HEK293 (cell line): ENCODE measurements at regions not wholly inside any gene's neighbourhood (a gene's known extent, or its start where the extent isn't known, plus 50 kb on each side); places are given as distances from the start of the nearest gene placed in this dataset.

Source experiments
- KLF8 ChIP-seq: fragments of 450-650 bp; formaldehyde crosslinking; IDR thresholded peaks from 2 replicates; pipeline ENCODE4 v1.5.1; 2016; ENCODE audit warnings: missing biosample characterization, missing genetic modification characterization
- MZF1 ChIP-seq: fragments of 450-650 bp; formaldehyde crosslinking; IDR thresholded peaks from 2 replicates; pipeline ENCODE4 v1.5.1; 2017; ENCODE audit warnings: missing biosample characterization, missing genetic modification characterization, borderline replicate concordance
- TCF7L2 ChIP-seq: IDR thresholded peaks from 2 replicates; pipeline ENCODE4 v1.6.1; 2011; ENCODE audit warnings: low read depth, mild to moderate bottlenecking, inconsistent platforms, low read length, moderate library complexity, borderline replicate concordance
- ZNF138 ChIP-seq: fragments of 450-650 bp; formaldehyde crosslinking; IDR thresholded peaks from 2 replicates; pipeline ENCODE4 v1.5.1; 2016; ENCODE audit warnings: missing biosample characterization, missing genetic modification characterization, borderline replicate concordance
- ZNF23 ChIP-seq: fragments of 450-650 bp; formaldehyde crosslinking; IDR thresholded peaks from 2 replicates; pipeline ENCODE4 v1.5.1; 2016; ENCODE audit warnings: missing biosample characterization, missing genetic modification characterization, borderline replicate concordance
- ZNF501 ChIP-seq: fragments of 450-650 bp; formaldehyde crosslinking; IDR thresholded peaks from 2 replicates; pipeline ENCODE4 v1.5.1; 2016; ENCODE audit warnings: missing biosample characterization, missing genetic modification characterization
- ZNF776 ChIP-seq: fragments of 450-650 bp; formaldehyde crosslinking; IDR thresholded peaks from 2 replicates; pipeline ENCODE4 v1.5.0; 2017; ENCODE audit warnings: missing biosample characterization, missing genetic modification characterization, borderline replicate concordance
- ZNF792 ChIP-seq: fragments of 450-650 bp; formaldehyde crosslinking; IDR thresholded peaks from 2 replicates; pipeline ENCODE4 v1.5.1; 2016; ENCODE audit warnings: missing biosample characterization, missing genetic modification characterization
- TF ChIP-seq, protein P1 (sequence below): fragments of 450-650 bp; formaldehyde crosslinking; IDR thresholded peaks from 2 replicates; pipeline ENCODE4 v1.5.1; 2016; ENCODE audit warnings: missing biosample characterization, missing genetic modification characterization
- TF ChIP-seq, protein P2 (sequence below): fragments of 450-650 bp; formaldehyde crosslinking; conservative IDR thresholded peaks from 2 replicates; pipeline ENCODE4 v1.5.1; 2016; ENCODE audit warnings: low read depth, missing biosample characterization, missing genetic modification characterization
- TF ChIP-seq, protein P3 (sequence below): fragments of 450-650 bp; formaldehyde crosslinking; optimal IDR thresholded peaks from 2 replicates; pipeline ENCODE3; 2016; ENCODE audit warnings: missing biosample characterization, mild to moderate bottlenecking, missing genetic modification characterization

DNA sequence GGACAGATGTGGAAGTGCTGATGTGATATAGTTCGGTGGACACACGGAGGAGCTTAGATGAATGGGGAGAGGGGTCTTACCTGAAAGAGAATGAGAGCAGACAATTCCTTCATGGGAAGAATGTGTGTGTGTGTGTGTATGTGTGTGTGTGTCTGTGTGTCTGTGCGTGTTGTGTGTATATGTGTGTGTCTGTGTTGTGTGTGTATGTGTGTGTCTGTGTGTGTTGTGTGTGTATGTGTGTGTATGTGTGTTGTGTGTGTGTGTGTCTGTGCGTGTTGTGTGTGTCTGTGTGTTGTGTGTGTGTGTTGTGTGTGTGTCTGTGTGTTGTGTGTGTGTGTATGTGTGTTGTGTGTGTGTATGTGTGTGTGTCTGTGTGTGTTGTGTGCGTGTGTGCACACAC, 104.2 kb downstream of the FAM204A start:
- TF ChIP-seq, protein P1, sequence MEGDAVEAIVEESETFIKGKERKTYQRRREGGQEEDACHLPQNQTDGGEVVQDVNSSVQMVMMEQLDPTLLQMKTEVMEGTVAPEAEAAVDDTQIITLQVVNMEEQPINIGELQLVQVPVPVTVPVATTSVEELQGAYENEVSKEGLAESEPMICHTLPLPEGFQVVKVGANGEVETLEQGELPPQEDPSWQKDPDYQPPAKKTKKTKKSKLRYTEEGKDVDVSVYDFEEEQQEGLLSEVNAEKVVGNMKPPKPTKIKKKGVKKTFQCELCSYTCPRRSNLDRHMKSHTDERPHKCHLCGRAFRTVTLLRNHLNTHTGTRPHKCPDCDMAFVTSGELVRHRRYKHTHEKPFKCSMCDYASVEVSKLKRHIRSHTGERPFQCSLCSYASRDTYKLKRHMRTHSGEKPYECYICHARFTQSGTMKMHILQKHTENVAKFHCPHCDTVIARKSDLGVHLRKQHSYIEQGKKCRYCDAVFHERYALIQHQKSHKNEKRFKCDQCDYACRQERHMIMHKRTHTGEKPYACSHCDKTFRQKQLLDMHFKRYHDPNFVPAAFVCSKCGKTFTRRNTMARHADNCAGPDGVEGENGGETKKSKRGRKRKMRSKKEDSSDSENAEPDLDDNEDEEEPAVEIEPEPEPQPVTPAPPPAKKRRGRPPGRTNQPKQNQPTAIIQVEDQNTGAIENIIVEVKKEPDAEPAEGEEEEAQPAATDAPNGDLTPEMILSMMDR (tag by site-specific recombination), result no peak
- TF ChIP-seq, protein P2, sequence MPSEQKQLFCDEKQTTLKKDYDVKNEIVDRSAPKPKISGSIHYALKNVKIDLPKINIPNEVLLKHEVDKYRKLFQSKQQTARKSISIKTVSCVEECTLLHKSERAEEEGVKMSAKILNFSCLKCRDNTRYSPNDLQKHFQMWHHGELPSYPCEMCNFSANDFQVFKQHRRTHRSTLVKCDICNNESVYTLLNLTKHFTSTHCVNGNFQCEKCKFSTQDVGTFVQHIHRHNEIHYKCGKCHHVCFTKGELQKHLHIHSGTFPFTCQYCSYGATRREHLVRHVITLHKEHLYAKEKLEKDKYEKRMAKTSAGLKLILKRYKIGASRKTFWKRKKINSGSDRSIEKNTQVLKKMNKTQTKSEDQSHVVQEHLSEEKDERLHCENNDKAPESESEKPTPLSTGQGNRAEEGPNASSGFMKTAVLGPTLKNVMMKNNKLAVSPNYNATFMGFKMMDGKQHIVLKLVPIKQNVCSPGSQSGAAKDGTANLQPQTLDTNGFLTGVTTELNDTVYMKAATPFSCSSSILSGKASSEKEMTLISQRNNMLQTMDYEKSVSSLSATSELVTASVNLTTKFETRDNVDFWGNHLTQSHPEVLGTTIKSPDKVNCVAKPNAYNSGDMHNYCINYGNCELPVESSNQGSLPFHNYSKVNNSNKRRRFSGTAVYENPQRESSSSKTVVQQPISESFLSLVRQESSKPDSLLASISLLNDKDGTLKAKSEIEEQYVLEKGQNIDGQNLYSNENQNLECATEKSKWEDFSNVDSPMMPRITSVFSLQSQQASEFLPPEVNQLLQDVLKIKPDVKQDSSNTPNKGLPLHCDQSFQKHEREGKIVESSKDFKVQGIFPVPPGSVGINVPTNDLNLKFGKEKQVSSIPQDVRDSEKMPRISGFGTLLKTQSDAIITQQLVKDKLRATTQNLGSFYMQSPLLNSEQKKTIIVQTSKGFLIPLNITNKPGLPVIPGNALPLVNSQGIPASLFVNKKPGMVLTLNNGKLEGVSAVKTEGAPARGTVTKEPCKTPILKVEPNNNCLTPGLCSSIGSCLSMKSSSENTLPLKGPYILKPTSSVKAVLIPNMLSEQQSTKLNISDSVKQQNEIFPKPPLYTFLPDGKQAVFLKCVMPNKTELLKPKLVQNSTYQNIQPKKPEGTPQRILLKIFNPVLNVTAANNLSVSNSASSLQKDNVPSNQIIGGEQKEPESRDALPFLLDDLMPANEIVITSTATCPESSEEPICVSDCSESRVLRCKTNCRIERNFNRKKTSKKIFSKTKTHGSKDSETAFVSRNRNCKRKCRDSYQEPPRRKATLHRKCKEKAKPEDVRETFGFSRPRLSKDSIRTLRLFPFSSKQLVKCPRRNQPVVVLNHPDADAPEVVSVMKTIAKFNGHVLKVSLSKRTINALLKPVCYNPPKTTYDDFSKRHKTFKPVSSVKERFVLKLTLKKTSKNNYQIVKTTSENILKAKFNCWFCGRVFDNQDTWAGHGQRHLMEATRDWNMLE (tag by site-specific recombination), result no peak
- no peak for TF ChIP-seq ZNF776
- no peak for TF ChIP-seq ZNF23
- TF ChIP-seq MZF1 (tag by site-specific recombination), result no peak
- TF ChIP-seq ZNF501 (tag by site-specific recombination), result no peak
- no peak for TF ChIP-seq ZNF792 (tag by site-specific recombination)
- TF ChIP-seq TCF7L2, result no peak
- TF ChIP-seq KLF8, result no peak
- TF ChIP-seq ZNF138 (tag by site-specific recombination), result no peak
- TF ChIP-seq, protein P3, sequence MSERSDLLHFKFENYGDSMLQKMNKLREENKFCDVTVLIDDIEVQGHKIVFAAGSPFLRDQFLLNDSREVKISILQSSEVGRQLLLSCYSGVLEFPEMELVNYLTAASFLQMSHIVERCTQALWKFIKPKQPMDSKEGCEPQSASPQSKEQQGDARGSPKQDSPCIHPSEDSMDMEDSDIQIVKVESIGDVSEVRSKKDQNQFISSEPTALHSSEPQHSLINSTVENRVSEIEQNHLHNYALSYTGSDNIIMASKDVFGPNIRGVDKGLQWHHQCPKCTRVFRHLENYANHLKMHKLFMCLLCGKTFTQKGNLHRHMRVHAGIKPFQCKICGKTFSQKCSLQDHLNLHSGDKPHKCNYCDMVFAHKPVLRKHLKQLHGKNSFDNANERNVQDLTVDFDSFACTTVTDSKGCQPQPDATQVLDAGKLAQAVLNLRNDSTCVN (tag by site-specific recombination), result no peak
